Neural cell (in vitro differentiated cells): ENCODE measurements at regions not wholly inside any gene's neighbourhood (a gene's known extent, or its start where the extent isn't known, plus 50 kb on each side); places are given as distances from the start of the nearest gene placed in this dataset.

Experiments used
- H2AFZ ChIP-seq: fragments of 200-600, 300-800 bp; sonication (generic), shearing (Covaris generic); 2 replicates; pipeline ENCODE4 v1.6.0; 2014; ENCODE audit warnings: low read depth, mild to moderate bottlenecking, antibody characterized with exemption, low read length, moderate library complexity
- H3F3A ChIP-seq: fragments of 200-600 bp; shearing (Covaris generic); 2 replicates; pipeline ENCODE4 v1.6.1; 2016; ENCODE audit warnings: mild to moderate bottlenecking, moderate library complexity, mixed read lengths, antibody characterized with exemption, low read length; ENCODE audit not compliant: insufficient read depth, poor library complexity, severe bottlenecking
- H3K27ac ChIP-seq: fragments of 200-600, 300-800 bp; sonication (generic), shearing (Covaris generic); 2 replicates; pipeline ENCODE4 v1.5.1; 2014; ENCODE audit warnings: mild to moderate bottlenecking, low read length, moderate library complexity
- H3K27me3 ChIP-seq: fragments of 300-800, 200-600 bp; sonication (generic), shearing (Covaris generic); 2 replicates; pipeline ENCODE4 v1.6.0; 2014; ENCODE audit warnings: mild to moderate bottlenecking, low read depth, low read length, moderate library complexity; ENCODE audit not compliant: insufficient read depth
- H3K36me3 ChIP-seq: fragments of 300-800, 200-600 bp; sonication (generic), shearing (Covaris generic); 2 replicates; pipeline ENCODE4 v1.5.1; 2014; ENCODE audit warnings: mild to moderate bottlenecking, antibody characterized with exemption, low read length, moderate library complexity; ENCODE audit not compliant: insufficient read depth
- H3K4me2 ChIP-seq: fragments of 300-800, 200-600 bp; sonication (generic), shearing (Covaris generic); 2 replicates; pipeline ENCODE4 v1.6.0; 2014; ENCODE audit warnings: mild to moderate bottlenecking, low read length
- H3K4me3 ChIP-seq: fragments of 300-800, 200-600 bp; sonication (generic), shearing (Covaris generic); 2 replicates; pipeline ENCODE4 v1.5.1; 2014; ENCODE audit warnings: mild to moderate bottlenecking, low read length, moderate library complexity
- H3K79me2 ChIP-seq: fragments of 200-600 bp; shearing (Covaris generic); replicated peaks from 2 replicates; pipeline ENCODE4 v1.6.0; 2014; ENCODE audit warnings: mild to moderate bottlenecking, low read length, moderate library complexity; ENCODE audit not compliant: insufficient read depth
- H3K9ac ChIP-seq: fragments of 300-800, 200-600 bp; sonication (generic), shearing (Covaris generic); 2 replicates; pipeline ENCODE4 v1.6.1; 2016; ENCODE audit warnings: mild to moderate bottlenecking, low read length, mixed read lengths
- H3K9me2 ChIP-seq: fragments of 200-600 bp; shearing (Covaris generic); 2 replicates; pipeline ENCODE4 v1.6.1; 2016; ENCODE audit warnings: mild to moderate bottlenecking, low read length, mixed read lengths; ENCODE audit not compliant: insufficient read depth
- H3K9me3 ChIP-seq: fragments of 200-600, 300-800 bp; sonication (generic), shearing (Covaris generic); 2 replicates; pipeline ENCODE4 v1.6.1; 2016; ENCODE audit warnings: mild to moderate bottlenecking, mixed run types, low read length, moderate library complexity, mixed read lengths
- H4K20me1 ChIP-seq: fragments of 200-600 bp; shearing (Covaris generic); 2 replicates; pipeline ENCODE4 v1.6.1; 2016; ENCODE audit warnings: mild to moderate bottlenecking, mixed run types; ENCODE audit not compliant: insufficient read depth
- EP300 ChIP-seq: fragments of 450-650 bp; conservative IDR thresholded peaks from 2 replicates; pipeline ENCODE4 v1.6.1; 2014; ENCODE audit warnings: antibody characterized with exemption, mild to moderate bottlenecking, moderate library complexity; ENCODE audit not compliant: poor library complexity, severe bottlenecking
- EZH2 ChIP-seq: fragments of 200-600, 300-800 bp; shearing (Covaris generic), sonication (generic); IDR thresholded peaks from 2 replicates; pipeline ENCODE4 v1.6.1; 2014; ENCODE audit warnings: antibody characterized with exemption, low read length, borderline replicate concordance, mild to moderate bottlenecking; ENCODE audit not compliant: insufficient read depth, poor library complexity, severe bottlenecking
- MXI1 ChIP-seq: fragments of 450-650 bp; conservative IDR thresholded peaks from 2 replicates; pipeline ENCODE4 v1.6.1; 2014; ENCODE audit warnings: antibody characterized with exemption, mild to moderate bottlenecking; ENCODE audit not compliant: poor library complexity, severe bottlenecking
- POLR2AphosphoS5 ChIP-seq: IDR thresholded peaks from 2 replicates; pipeline ENCODE4 v1.6.1; 2012
- RAD21 ChIP-seq: fragments of 450-650 bp; conservative IDR thresholded peaks from 2 replicates; pipeline ENCODE4 v1.6.1; 2014; ENCODE audit warnings: antibody characterized with exemption, mild to moderate bottlenecking, moderate library complexity
- SMC3 ChIP-seq: fragments of 450-650 bp; conservative IDR thresholded peaks from 2 replicates; pipeline ENCODE4 v1.6.1; 2014; ENCODE audit warnings: antibody characterized with exemption, mild to moderate bottlenecking, moderate library complexity; ENCODE audit not compliant: poor library complexity
- TAF1 ChIP-seq: IDR thresholded peaks from 2 replicates; pipeline ENCODE4 v1.6.1; 2012; ENCODE audit warnings: low read depth
- TF ChIP-seq, protein P1 (sequence below): fragments of 450-650 bp; IDR thresholded peaks from 2 replicates; pipeline ENCODE4 v1.5.1; 2014; ENCODE audit warnings: antibody characterized with exemption, mild to moderate bottlenecking, moderate library complexity; ENCODE audit not compliant: poor library complexity, severe bottlenecking
- TF ChIP-seq, protein P2 (sequence below): IDR thresholded peaks from 2 replicates; pipeline ENCODE4 v1.6.1; 2012; ENCODE audit warnings: borderline replicate concordance

DNA sequence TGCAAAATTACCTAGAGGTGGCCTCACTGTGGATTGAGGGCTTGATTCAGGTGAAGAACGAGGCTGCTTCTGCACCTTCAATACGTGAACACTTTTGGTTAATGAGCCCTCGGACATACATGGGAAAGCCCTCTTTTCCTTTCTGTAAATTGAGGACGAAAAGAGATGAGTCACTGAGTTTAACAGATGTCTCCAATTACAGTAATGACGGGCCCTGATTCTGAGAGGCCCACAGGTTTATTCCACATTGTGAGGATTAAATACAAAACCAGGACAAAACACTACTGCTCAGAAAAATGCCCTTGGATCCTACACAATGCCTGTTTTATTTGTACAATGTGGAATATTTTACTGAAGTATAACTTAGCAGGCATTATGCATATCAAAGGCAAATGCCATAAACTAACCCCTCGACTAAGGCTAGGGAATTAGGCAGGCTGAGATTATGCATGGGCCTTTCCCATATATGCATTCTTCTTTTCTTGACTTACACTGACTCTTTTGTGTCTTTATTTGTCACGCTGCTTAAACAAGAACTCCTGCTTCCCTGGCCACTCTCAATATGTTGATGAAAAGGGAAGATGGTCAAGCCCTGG is 819.9 kb downstream of the OLFM4 start:
- Histone ChIP-seq H4K20me1 (no peaks in the 10 kb centered on the region), H3K9me3 (no peaks in the 10 kb centered on the region), H2AFZ (no peak overlapping the region), H3K27me3 (no peaks in the 10 kb centered on the region), H3K9me2 (no peaks in the 10 kb centered on the region), H3K4me3 (no peak overlapping the region), H3K36me3 (no peaks in the 10 kb centered on the region), H3K27ac (no peak overlapping the region), H3K79me2 (no peaks in the 10 kb centered on the region), H3K4me2 (no peak overlapping the region), H3F3A (no peaks in the 10 kb centered on the region), H3K9ac (no peak overlapping the region)
- no peak for TF ChIP-seq RAD21

DNA sequence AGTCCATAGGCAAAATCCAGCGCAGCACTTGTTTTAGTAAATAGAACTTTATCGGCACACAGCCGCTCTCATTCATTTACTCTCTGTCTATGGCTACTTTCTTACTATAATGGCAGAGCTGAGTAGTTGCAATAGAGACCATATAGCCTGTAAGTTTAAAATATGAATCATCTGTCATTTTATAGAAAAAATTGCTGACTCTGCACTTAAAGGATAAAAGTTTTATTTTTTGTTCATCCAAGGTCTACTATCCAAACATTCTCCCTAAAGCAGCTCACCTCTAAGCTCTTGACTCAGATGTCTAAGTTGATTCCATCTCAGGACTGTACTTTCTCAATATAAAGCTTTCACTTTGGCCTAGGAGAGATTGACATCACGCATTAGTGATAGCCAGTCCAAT is 825.7 kb downstream of the OLFM4 start:
- Histone ChIP-seq H4K20me1 (no peaks in the 10 kb centered on the region), H3K9me3 (no peaks in the 10 kb centered on the region), H3K27ac (no peak overlapping the region), H3K9me2 (no peaks in the 10 kb centered on the region), H3K4me3 (no peak overlapping the region), H3K4me2 (no peak overlapping the region), H3K79me2 (no peaks in the 10 kb centered on the region), H3K9ac (no peak overlapping the region), H3K36me3 (no peaks in the 10 kb centered on the region), H3F3A (no peaks in the 10 kb centered on the region), H3K27me3 (no peaks in the 10 kb centered on the region), H2AFZ (no peak overlapping the region)
- TF ChIP-seq, protein P1, sequence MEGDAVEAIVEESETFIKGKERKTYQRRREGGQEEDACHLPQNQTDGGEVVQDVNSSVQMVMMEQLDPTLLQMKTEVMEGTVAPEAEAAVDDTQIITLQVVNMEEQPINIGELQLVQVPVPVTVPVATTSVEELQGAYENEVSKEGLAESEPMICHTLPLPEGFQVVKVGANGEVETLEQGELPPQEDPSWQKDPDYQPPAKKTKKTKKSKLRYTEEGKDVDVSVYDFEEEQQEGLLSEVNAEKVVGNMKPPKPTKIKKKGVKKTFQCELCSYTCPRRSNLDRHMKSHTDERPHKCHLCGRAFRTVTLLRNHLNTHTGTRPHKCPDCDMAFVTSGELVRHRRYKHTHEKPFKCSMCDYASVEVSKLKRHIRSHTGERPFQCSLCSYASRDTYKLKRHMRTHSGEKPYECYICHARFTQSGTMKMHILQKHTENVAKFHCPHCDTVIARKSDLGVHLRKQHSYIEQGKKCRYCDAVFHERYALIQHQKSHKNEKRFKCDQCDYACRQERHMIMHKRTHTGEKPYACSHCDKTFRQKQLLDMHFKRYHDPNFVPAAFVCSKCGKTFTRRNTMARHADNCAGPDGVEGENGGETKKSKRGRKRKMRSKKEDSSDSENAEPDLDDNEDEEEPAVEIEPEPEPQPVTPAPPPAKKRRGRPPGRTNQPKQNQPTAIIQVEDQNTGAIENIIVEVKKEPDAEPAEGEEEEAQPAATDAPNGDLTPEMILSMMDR, result no peak
- no peak for TF ChIP-seq SMC3
- TF ChIP-seq RAD21, result no peak
- TF ChIP-seq TAF1, result no peak
- TF ChIP-seq EZH2, result no peak
- no peak for TF ChIP-seq MXI1
- no peak for TF ChIP-seq POLR2AphosphoS5
- TF ChIP-seq EP300, result no peak
- TF ChIP-seq, protein P2, sequence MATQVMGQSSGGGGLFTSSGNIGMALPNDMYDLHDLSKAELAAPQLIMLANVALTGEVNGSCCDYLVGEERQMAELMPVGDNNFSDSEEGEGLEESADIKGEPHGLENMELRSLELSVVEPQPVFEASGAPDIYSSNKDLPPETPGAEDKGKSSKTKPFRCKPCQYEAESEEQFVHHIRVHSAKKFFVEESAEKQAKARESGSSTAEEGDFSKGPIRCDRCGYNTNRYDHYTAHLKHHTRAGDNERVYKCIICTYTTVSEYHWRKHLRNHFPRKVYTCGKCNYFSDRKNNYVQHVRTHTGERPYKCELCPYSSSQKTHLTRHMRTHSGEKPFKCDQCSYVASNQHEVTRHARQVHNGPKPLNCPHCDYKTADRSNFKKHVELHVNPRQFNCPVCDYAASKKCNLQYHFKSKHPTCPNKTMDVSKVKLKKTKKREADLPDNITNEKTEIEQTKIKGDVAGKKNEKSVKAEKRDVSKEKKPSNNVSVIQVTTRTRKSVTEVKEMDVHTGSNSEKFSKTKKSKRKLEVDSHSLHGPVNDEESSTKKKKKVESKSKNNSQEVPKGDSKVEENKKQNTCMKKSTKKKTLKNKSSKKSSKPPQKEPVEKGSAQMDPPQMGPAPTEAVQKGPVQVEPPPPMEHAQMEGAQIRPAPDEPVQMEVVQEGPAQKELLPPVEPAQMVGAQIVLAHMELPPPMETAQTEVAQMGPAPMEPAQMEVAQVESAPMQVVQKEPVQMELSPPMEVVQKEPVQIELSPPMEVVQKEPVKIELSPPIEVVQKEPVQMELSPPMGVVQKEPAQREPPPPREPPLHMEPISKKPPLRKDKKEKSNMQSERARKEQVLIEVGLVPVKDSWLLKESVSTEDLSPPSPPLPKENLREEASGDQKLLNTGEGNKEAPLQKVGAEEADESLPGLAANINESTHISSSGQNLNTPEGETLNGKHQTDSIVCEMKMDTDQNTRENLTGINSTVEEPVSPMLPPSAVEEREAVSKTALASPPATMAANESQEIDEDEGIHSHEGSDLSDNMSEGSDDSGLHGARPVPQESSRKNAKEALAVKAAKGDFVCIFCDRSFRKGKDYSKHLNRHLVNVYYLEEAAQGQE, result no peak
